ENCODE measurements at regions not wholly inside any gene's neighbourhood (a gene's known extent, or its start where the extent isn't known, plus 50 kb on each side); places are given as distances from the start of the nearest gene placed in this dataset.

GRCh38 chr11:32161293-32161692, 70.4 kb downstream of the RCN1 start:
- no peak for DNase-seq

GRCh38 chr11:32162351-32162750, 71.5 kb downstream of the RCN1 start:
- no peak for DNase-seq

GRCh38 chr11:32162906-32163305, 72.0 kb downstream of the RCN1 start:
- DNase-seq, result no peak

GRCh38 chr11:32163557-32163956, 72.7 kb downstream of the RCN1 start:
- DNase-seq, result no peak

GRCh38 chr11:32164836-32165235, 74.0 kb downstream of the RCN1 start:
- DNase-seq, result no peak

GRCh38 chr11:32168924-32169323, 78.0 kb downstream of the RCN1 start:
- DNase-seq, result no peak

GRCh38 chr11:32171445-32171844, 80.6 kb downstream of the RCN1 start:
- DNase-seq, result no peak

GRCh38 chr11:32172041-32172847, 81.4 kb downstream of the RCN1 start:
- DNase-seq, result no peak

GRCh38 chr11:32172848-32173834, 82.3 kb downstream of the RCN1 start:
- DNase-seq, result no peak

GRCh38 chr11:32173977-32174376, 83.1 kb downstream of the RCN1 start:
- no peak for DNase-seq

GRCh38 chr11:32176223-32176934, 85.5 kb downstream of the RCN1 start:
- peak; percentile 44 for DNase-seq

- DNase-seq, result peak; percentile 83
These were observed 87.8 kb downstream of the RCN1 start for GRCh38 chr11:32178692-32179091.

GRCh38 chr11:32183512-32183911, 92.6 kb downstream of the RCN1 start:
- DNase-seq, result no peak

GRCh38 chr11:32184041-32184722, 93.3 kb downstream of the RCN1 start:
- no peak for DNase-seq

- DNase-seq, result no peak
These were observed 94.0 kb downstream of the RCN1 start for GRCh38 chr11:32184723-32185376.

- DNase-seq, result no peak
These were observed 95.2 kb downstream of the RCN1 start for GRCh38 chr11:32186118-32186517.

GRCh38 chr11:32187111-32187510, 96.2 kb downstream of the RCN1 start:
- no peak for DNase-seq

- DNase-seq, result no peak
These were observed 97.9 kb downstream of the RCN1 start for GRCh38 chr11:32188785-32189184.

GRCh38 chr11:32196137-32196536, 105.3 kb downstream of the RCN1 start:
- no peak for DNase-seq

GRCh38 chr11:32198053-32198452, 107.2 kb downstream of the RCN1 start:
- DNase-seq, result no peak

GRCh38 chr11:32200136-32200847, 109.4 kb downstream of the RCN1 start:
- no peak for DNase-seq
